Pancreas (tissue), 10 donors: ENCODE measurements at regions not wholly inside any gene's neighbourhood (a gene's known extent, or its start where the extent isn't known, plus 50 kb on each side); places are given as distances from the start of the nearest gene placed in this dataset.

Source experiments
- ATAC-seq, 4 donors: fragments of 200-7000 bp; cut with Tn5 transposase; one replicate each; pipeline versions ENCODE4 v1.8.0 to v1.9.1; 2020; ENCODE audit warnings: mild to moderate bottlenecking in 4 of 4, moderate library complexity in 4 of 4
- DNase-seq, 6 donors: peaks; one replicate each; pipeline ENCODE4 v3.0.0-alpha.2; 2020
- FAIRE-seq: peaks from 2 replicates; lab custom pipeline; 2012; peaks lifted over from hg19 to GRCh38; lab: Jason Lieb, UNC
- H3K27ac ChIP-seq, 4 donors: fragments of 200-600 bp; sonication (generic); 1 replicate in 3 of 4; 2 replicates in 1 of 4; pipeline versions ENCODE4 v1.5.0 to v1.8.0; 2020
- H3K27me3 ChIP-seq, 4 donors: fragments of 200-600 bp; one replicate each; pipeline ENCODE4 v1.8.0; 2021
- H3K36me3 ChIP-seq, 3 donors: fragments of 200-600 bp; sonication (generic) in 1 of 3; one replicate each; pipeline versions ENCODE4 v1.5.0 to v1.8.0; 2020 to 2021
- H3K4me1 ChIP-seq, 3 donors: fragments of 200-600 bp; one replicate each; pipeline ENCODE4 v1.8.0; 2021
- H3K4me3 ChIP-seq, 4 donors: fragments of 200-600 bp; sonication (generic) in 2 of 4; one replicate each; pipeline versions ENCODE4 v1.5.0 to v1.8.0; 2020 to 2021
- H3K9me3 ChIP-seq, 4 donors: fragments of 200-600 bp; one replicate each; pipeline ENCODE4 v1.8.0; 2021
- CTCF ChIP-seq, 4 donors: fragments of 200-600 bp; sonication (generic) in 3 of 4; IDR thresholded peaks; one replicate each; pipeline versions ENCODE4 v1.5.0 to v1.8.0; 2021; ENCODE audit warnings: antibody characterized with exemption in 4 of 4
- WGBS, 2 donors: extraction: QIAGEN DNeasy Blood & Tissue Kit; methylation state at CpG; one replicate each; pipeline ENCODE4 v1.1.7; 2013; 5-methylcytosine and 5-hydroxymethylcytosine counted together
- intact Hi-C, 3 donors: fragments of 100-400 bp; cut with DNase I; formaldehyde crosslinking; loops; one replicate each; pipeline versions ENCODE4 v1.11.1 to v1.14.2; 2022
- donor health status: healthy with polysubstance abuse.
- donor health status: DM: no; HTN: no; CAD: no; lungs with moderate emphysema.
- donor health status: DM: no; HTN: no; CAD: no.
- donor health status: control.
- donor health status: control.
- donor health status: Bipolar disorder and iron deficiency.
- donor health status: DM: yes; HTN: yes; CAD: no.
- donor health status: DM: no; HTN: no; CAD: no.
- donor health status: DM: no; HTN: no; CAD: no.
- donor health status: DM: yes; HTN: yes; CAD: no.

GRCh38 chr5:128014578-128014977 lies 69.0 kb upstream of the SLC12A2 start:
- intact Hi-C loops = no loop called here
- TF ChIP-seq CTCF (IDR thresholded peaks at IDR 0.05) = no peak

GRCh38 chr5:128015478-128015877 lies 68.1 kb upstream of the SLC12A2 start:
- WGBS, 2 donors = 56 to 67% methylated on average over 1 of the region's 1 CpG
- no peak for DNase-seq
- intact Hi-C loops = no loop called here
- Histone ChIP-seq H3K27ac (no peak overlapping the region), H3K4me1 (no peaks in the 10 kb centered on the region), H3K9me3 (no peaks in the 10 kb centered on the region), H3K4me3 (no peak overlapping the region), H3K27me3 (no peaks in the 10 kb centered on the region), H3K36me3 (no peaks in the 10 kb centered on the region)
- ATAC-seq = no peak
- FAIRE-seq = no peak
- no peak for TF ChIP-seq CTCF (IDR thresholded peaks at IDR 0.05)

More at GRCh38 chr5:128014578-128014977, 69.0 kb upstream of the SLC12A2 start:
- no peak for FAIRE-seq
- WGBS, 2 donors = 75 to 80% methylated on average over 2 of the region's 2 CpGs
- Histone ChIP-seq H3K27me3 (no peaks in the 10 kb centered on the region), H3K4me1 (no peaks in the 10 kb centered on the region), H3K9me3 (no peaks in the 10 kb centered on the region), H3K36me3 (no peaks in the 10 kb centered on the region), H3K4me3 (no peak overlapping the region), H3K27ac (no peak overlapping the region)
- no peak for DNase-seq
- ATAC-seq = no peak

- ATAC-seq = no peak
- H3K4me3 ChIP-seq = no peak overlapping the region
- H3K9me3 ChIP-seq = no peaks in the 10 kb centered on the region
- no peak for FAIRE-seq
- DNase-seq = no peak
- no peaks in the 10 kb centered on the region for H3K36me3 ChIP-seq
- H3K4me1 ChIP-seq = no peaks in the 10 kb centered on the region
- intact Hi-C loops = no loop called here
- no peaks in the 10 kb centered on the region for H3K27me3 ChIP-seq
- H3K27ac ChIP-seq = no peak overlapping the region
- no peak for TF ChIP-seq CTCF (IDR thresholded peaks at IDR 0.05)
- 98 to 100% methylated on average over 1 of the region's 1 CpG for WGBS, 2 donors
These were observed 67.6 kb upstream of the SLC12A2 start for GRCh38 chr5:128015978-128016377.

GRCh38 chr5:128019391-128019790 lies 64.2 kb upstream of the SLC12A2 start:
- no peak for FAIRE-seq
- Histone ChIP-seq H3K27ac (no peak overlapping the region), H3K4me3 (no peak overlapping the region), H3K9me3 (no peaks in the 10 kb centered on the region), H3K4me1 (no peaks in the 10 kb centered on the region), H3K27me3 (no peaks in the 10 kb centered on the region), H3K36me3 (no peaks in the 10 kb centered on the region)
- WGBS, 2 donors = 93 to 97% methylated on average over 1 of the region's 1 CpG
- intact Hi-C loops = no loop called here
- no peak for DNase-seq
- ATAC-seq = no peak
- TF ChIP-seq CTCF (IDR thresholded peaks at IDR 0.05) = no peak

GRCh38 chr5:128020012-128020411 lies 63.6 kb upstream of the SLC12A2 start:
- Histone ChIP-seq H3K36me3 (no peaks in the 10 kb centered on the region), H3K9me3 (no peaks in the 10 kb centered on the region), H3K4me1 (no peaks in the 10 kb centered on the region), H3K27ac (no peak overlapping the region), H3K27me3 (no peaks in the 10 kb centered on the region), H3K4me3 (no peak overlapping the region)
- TF ChIP-seq CTCF (IDR thresholded peaks at IDR 0.05) = no peak
- ATAC-seq = no peak
- DNase-seq = no peak
- intact Hi-C loops = no loop called here
- FAIRE-seq = no peak
- 99 to 100% methylated on average over 1 of the region's 1 CpG for WGBS, 2 donors
